ENCODE measurements at regions not wholly inside any gene's neighbourhood (a gene's known extent, or its start where the extent isn't known, plus 50 kb on each side); places are given as distances from the start of the nearest gene placed in this dataset.

GRCh38 chr1:148374101-148374500, 109.0 kb downstream of the PPIAL4G start:
- intact Hi-C loops (cut with micrococcal nuclease) = no loop called here

More at GRCh38 chr1:148374101-148374500, 109.0 kb downstream of the PPIAL4G start:
- no peak overlapping the region for H4K91ac ChIP-seq (ENCODE audit: insufficient read depth, low read depth, low read length)
- no peak overlapping the region for H2BK5ac ChIP-seq (ENCODE audit: low read depth, low read length, poor library complexity, severe bottlenecking)
- H4K5ac ChIP-seq (ENCODE audit: low read depth, low read length) = no peak overlapping the region
- no TSS peak for BruUV-seq (replicated peaks)
- ChIA-PET POLR2A (ENCODE audit: unreplicated experiment) (no interaction called here), CTCF (no interaction called here)
- H3K9ac ChIP-seq (ENCODE audit: low read depth, low read length) = no peak overlapping the region
- H3K27me3 ChIP-seq (ENCODE audit: control insufficient read depth, insufficient read depth, low read length) = no peaks in the 10 kb centered on the region
- H2BK15ac ChIP-seq (ENCODE audit: low read depth, low read length) = no peak overlapping the region
- H3K9me3 ChIP-seq (ENCODE audit: control insufficient read depth, insufficient read depth, low read length) = no peaks in the 10 kb centered on the region
- no peak overlapping the region for H3K4me2 ChIP-seq (ENCODE audit: low read depth, low read length)
- no peak overlapping the region for H4K8ac ChIP-seq (ENCODE audit: low read depth in 2 of 2, low read length in 2 of 2)
- no peak for ATAC-seq (ENCODE audit: low read depth)
- H2BK120ac ChIP-seq (ENCODE audit: low read depth, low read length) = no peak overlapping the region
- H2AFZ ChIP-seq (replicated peaks; ENCODE audit: low read length, poor library complexity) = no peak overlapping the region
- H3K4ac ChIP-seq (ENCODE audit: low read depth, low read length) = no peak overlapping the region
- no peak overlapping the region for H2AK5ac ChIP-seq (ENCODE audit: low read depth, low read length)
- no peak overlapping the region for H2AK9ac ChIP-seq (replicated peaks; ENCODE audit: low read depth, low read length, poor library complexity)
- no peaks in the 10 kb centered on the region for H4K20me1 ChIP-seq (ENCODE audit: insufficient read depth, low read length)
- H3K4me3 ChIP-seq (ENCODE audit: insufficient read depth, low read depth, low read length) = no peak overlapping the region
- dilution Hi-C loops (cut with HindIII; ENCODE audit: low sequenced_read_pairs, unreplicated experiment) = no loop called here
- no peaks in the 10 kb centered on the region for H3K79me1 ChIP-seq (ENCODE audit: low read depth in 1 of 2, low read length in 2 of 2)
- no peak overlapping the region for H3K27ac ChIP-seq (ENCODE audit: insufficient read depth, low read length)
- H3K4me1 ChIP-seq (ENCODE audit: control insufficient read depth, insufficient read depth, low read length) = no peaks in the 10 kb centered on the region
- WGBS, 2 experiments (ENCODE audit: extremely low coverage in 2 of 2, insufficient read length in 1 of 2) = no CpG with 5 or more reads among the region's 3 CpGs
- no peak overlapping the region for H2BK20ac ChIP-seq (ENCODE audit: low read depth, low read length)
- no peak overlapping the region for H3K14ac ChIP-seq (replicated peaks; ENCODE audit: low read depth, low read length)
- H3K56ac ChIP-seq (ENCODE audit: extremely low read depth, insufficient read depth, low read length) = no peak overlapping the region
- DNase-seq = no peak
- TF ChIP-seq CEBPB (IDR thresholded peaks at IDR 0.05; ENCODE audit: low read depth, low read length) (no peak), CHD1 (IDR thresholded peaks at IDR 0.05; ENCODE audit: low read depth, low read length) (no peak), MXI1 (IDR thresholded peaks at IDR 0.05; ENCODE audit: borderline replicate concordance, low read depth, low read length) (no peak), NFE2L2 (IDR thresholded peaks at IDR 0.05; ENCODE audit: low read depth, low read length) (no peak), FOS (IDR thresholded peaks at IDR 0.05; ENCODE audit: low read depth, low read length) (no peak), RCOR1 (IDR thresholded peaks at IDR 0.05; ENCODE audit: insufficient replicate concordance, low read length) (no peak), POLR2A (IDR thresholded peaks at IDR 0.05; ENCODE audit: low read depth, low read length) (no peak), RAD21 (IDR thresholded peaks at IDR 0.05; ENCODE audit: low read length) (no peak), SMC3 (IDR thresholded peaks at IDR 0.05; ENCODE audit: low read depth, low read length) (no peak)
- H3K36me3 ChIP-seq (ENCODE audit: control insufficient read depth, insufficient read depth, low read length) = no peaks in the 10 kb centered on the region
- no peaks in the 10 kb centered on the region for H3K9me1 ChIP-seq (ENCODE audit: insufficient read depth, low read length)
- H3K18ac ChIP-seq (ENCODE audit: low read depth, low read length) = no peak overlapping the region
- in situ Hi-C loops (cut with MboI; ENCODE audit: low sequenced_read_pairs) = no loop called here
- no peak overlapping the region for H3K23ac ChIP-seq (ENCODE audit: low read depth, low read length)

Measured in IMR-90 (cell line).